T47D (cell line): ENCODE measurements at regions not wholly inside any gene's neighbourhood (a gene's known extent, or its start where the extent isn't known, plus 50 kb on each side); places are given as distances from the start of the nearest gene placed in this dataset.

Experiments
- DNase-seq, 2 experiments: peaks; one replicate each; pipeline versions ENCODE4 v3.0.0 to v3.0.0-alpha.2; 2011 to 2012; ENCODE audit warnings: low read depth in 1 of 2, low spot score in 1 of 2
- JUND ChIP-seq: IDR thresholded peaks from 2 replicates; pipeline ENCODE4 v1.6.1; 2012; ENCODE audit warnings: low read depth
- in situ Hi-C: cut with HindIII; loops from 2 replicates; pipeline ENCODE4 v1.10.0; 2016; ENCODE audit warnings: low sequenced_read_pairs, low pct_unique_long_range_greater_than_20kb

- in situ Hi-C loops, result no loop called here
- no peak for TF ChIP-seq JUND
- DNase-seq, result no peak
These were observed 598.2 kb upstream of the MAP3K7 start for GRCh38 chr6:91185072-91185471.

GRCh38 chr6:91181416-91181815 lies 594.5 kb upstream of the MAP3K7 start:
- TF ChIP-seq JUND, result no peak
- in situ Hi-C loops, result no loop called here
- DNase-seq, result no peak

GRCh38 chr6:91173651-91174050 lies 586.8 kb upstream of the MAP3K7 start:
- in situ Hi-C loops, result no loop called here
- no peak for DNase-seq
- TF ChIP-seq JUND, result no peak

GRCh38 chr6:91173186-91173585 lies 586.3 kb upstream of the MAP3K7 start:
- no peak for TF ChIP-seq JUND
- in situ Hi-C loops, result no loop called here
- no peak for DNase-seq

- in situ Hi-C loops, result no loop called here
- no peak for TF ChIP-seq JUND
- no peak for DNase-seq
These were observed 585.0 kb upstream of the MAP3K7 start for GRCh38 chr6:91171754-91172462.

- no peak for TF ChIP-seq JUND
- in situ Hi-C loops, result no loop called here
- DNase-seq, result peak in 1 of 2 experiments; percentile 38
These were observed 581.0 kb upstream of the MAP3K7 start for GRCh38 chr6:91167846-91168245.

- DNase-seq, result no peak
- TF ChIP-seq JUND, result no peak
- in situ Hi-C loops, result no loop called here
These were observed 579.6 kb upstream of the MAP3K7 start for GRCh38 chr6:91166271-91167046.

- no peak for DNase-seq
- TF ChIP-seq JUND, result no peak
- in situ Hi-C loops, result no loop called here
These were observed 577.2 kb upstream of the MAP3K7 start for GRCh38 chr6:91164105-91164504.

GRCh38 chr6:91161246-91161645 lies 574.4 kb upstream of the MAP3K7 start:
- TF ChIP-seq JUND, result no peak
- in situ Hi-C loops, result no loop called here
- DNase-seq, result no peak

GRCh38 chr6:91155129-91155785 lies 568.4 kb upstream of the MAP3K7 start:
- in situ Hi-C loops, result no loop called here
- no peak for TF ChIP-seq JUND
- DNase-seq, result no peak

- no peak for DNase-seq
- no peak for TF ChIP-seq JUND
- in situ Hi-C loops, result no loop called here
These were observed 566.0 kb upstream of the MAP3K7 start for GRCh38 chr6:91152824-91153223.

GRCh38 chr6:91149956-91150705 lies 563.3 kb upstream of the MAP3K7 start:
- no peak for DNase-seq
- in situ Hi-C loops, result no loop called here
- no peak for TF ChIP-seq JUND
